GM12874 (cell line): ENCODE measurements at regions not wholly inside any gene's neighbourhood (a gene's known extent, or its start where the extent isn't known, plus 50 kb on each side); places are given as distances from the start of the nearest gene placed in this dataset.

ENCODE experiments used
- TF ChIP-seq, protein P1 (sequence below): IDR thresholded peaks from 2 replicates; pipeline ENCODE4 v1.5.1; 2011; ENCODE audit warnings: low read depth, mild to moderate bottlenecking, control low read depth, low read length, moderate library complexity; ENCODE audit not compliant: insufficient read depth

DNA sequence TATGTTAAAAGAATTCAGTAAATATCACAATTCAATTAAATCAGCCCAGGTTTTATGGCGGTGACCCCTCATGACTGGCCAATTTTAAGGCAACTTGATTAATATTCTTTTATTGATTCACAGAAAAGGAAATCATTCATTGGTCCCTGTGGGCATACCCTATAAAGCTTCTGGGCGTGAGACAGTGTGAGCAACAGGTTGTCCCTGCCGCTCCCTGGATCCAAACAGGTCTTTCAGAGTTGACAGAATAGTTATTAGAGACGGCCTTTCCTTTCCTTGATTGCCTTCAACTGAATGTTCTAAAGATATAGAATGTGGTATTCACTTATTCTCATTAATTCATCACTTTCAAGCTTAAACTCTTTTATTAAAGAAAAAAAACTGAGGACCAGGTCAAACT is 433.9 kb downstream of the KCNJ2 start:
- TF ChIP-seq, protein P1, sequence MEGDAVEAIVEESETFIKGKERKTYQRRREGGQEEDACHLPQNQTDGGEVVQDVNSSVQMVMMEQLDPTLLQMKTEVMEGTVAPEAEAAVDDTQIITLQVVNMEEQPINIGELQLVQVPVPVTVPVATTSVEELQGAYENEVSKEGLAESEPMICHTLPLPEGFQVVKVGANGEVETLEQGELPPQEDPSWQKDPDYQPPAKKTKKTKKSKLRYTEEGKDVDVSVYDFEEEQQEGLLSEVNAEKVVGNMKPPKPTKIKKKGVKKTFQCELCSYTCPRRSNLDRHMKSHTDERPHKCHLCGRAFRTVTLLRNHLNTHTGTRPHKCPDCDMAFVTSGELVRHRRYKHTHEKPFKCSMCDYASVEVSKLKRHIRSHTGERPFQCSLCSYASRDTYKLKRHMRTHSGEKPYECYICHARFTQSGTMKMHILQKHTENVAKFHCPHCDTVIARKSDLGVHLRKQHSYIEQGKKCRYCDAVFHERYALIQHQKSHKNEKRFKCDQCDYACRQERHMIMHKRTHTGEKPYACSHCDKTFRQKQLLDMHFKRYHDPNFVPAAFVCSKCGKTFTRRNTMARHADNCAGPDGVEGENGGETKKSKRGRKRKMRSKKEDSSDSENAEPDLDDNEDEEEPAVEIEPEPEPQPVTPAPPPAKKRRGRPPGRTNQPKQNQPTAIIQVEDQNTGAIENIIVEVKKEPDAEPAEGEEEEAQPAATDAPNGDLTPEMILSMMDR = no peak

DNA sequence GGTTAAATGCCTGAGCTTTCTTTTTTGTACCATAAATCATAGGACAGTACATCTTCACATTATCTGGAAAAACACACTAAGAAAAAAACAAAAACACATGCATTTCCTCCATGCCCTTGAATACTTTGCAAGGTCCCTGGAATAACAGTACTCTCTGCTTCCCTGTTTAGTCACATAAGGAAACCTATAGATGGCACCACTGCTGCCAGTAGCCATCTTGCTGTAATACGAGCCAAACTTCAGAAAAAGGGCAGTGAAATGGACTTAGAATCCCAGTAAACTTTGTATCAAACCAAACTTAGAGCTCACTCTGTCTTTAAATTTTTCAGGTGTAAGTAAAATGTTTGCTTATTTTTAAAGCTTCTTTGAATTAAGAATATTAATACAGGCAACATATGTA is 435.5 kb downstream of the KCNJ2 start:
- TF ChIP-seq, protein P1 = no peak

DNA sequence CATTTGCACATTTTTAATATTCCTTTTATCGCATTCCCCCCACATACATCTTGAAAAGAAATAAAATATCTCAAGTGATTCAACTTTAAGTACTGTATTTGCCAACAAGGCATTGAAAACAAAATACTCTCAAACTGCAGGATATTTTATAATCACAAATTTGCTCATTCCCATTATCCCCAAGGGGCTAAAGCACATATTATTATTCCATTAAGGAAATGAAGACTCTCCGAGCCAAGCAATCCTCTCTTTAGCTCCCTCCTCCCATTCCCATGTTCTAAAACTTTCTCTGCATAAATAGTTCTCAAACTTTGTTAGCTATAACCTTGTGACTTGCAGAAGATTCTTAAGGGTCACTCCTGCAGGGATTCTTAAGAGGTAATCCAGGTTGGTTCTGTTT is 436.8 kb downstream of the KCNJ2 start:
- TF ChIP-seq, protein P1 = no peak

DNA sequence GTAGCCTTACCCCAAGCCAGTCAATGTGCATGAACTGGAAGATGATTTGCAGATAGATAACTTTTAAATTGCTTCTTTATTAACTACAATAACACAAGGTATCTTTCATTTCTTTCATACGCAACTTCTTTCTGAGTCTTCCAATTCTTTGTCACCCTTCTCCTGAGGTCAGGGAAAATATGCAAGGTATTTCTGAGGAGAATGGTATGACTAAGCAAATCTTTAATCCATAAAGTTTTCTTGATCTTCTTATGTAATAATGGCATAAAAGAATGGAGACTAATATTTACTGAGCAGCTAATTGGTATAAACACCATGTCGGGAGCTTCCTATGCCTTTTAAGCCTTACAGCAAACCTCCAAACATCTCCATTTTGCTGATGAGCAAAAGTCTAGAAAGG is 438.9 kb downstream of the KCNJ2 start:
- TF ChIP-seq, protein P1 = no peak

DNA sequence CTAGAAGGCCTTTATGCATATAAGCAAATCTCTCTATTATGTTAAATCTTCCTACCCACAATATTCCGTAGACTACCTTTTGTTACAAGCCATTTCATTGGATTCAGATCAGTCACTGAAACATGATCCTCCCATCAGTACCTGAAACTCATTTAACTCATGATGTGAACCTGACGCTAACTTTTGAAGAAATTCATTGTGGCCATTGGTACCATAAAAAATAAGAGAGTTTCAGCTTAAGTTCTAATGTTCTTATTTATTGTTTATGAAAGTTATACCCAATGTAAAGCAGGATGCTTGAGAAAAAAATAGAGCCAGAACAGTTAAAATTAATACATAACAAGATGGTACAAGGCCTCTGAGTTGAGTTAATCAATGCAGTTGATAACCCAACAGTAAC is 439.6 kb downstream of the KCNJ2 start:
- TF ChIP-seq, protein P1 = no peak

DNA sequence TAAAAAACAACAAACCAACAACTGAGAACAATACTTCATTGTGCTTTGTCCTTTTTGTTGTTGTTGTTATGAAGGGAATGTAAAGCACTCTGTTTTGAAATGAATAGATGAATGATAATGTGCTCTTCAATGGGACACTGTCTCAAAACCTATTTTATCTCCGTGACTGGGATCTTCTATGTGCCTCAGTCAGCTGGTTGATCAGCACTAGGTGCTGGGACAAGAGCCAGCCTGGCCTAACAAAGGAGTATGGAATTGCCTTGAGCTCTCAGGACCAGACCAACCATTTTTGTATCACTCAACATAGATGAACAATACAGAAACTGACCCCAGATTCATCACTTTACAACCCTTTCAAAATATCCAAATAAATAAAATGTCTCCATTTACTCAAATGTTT is 440.2 kb downstream of the KCNJ2 start:
- TF ChIP-seq, protein P1 = no peak

DNA sequence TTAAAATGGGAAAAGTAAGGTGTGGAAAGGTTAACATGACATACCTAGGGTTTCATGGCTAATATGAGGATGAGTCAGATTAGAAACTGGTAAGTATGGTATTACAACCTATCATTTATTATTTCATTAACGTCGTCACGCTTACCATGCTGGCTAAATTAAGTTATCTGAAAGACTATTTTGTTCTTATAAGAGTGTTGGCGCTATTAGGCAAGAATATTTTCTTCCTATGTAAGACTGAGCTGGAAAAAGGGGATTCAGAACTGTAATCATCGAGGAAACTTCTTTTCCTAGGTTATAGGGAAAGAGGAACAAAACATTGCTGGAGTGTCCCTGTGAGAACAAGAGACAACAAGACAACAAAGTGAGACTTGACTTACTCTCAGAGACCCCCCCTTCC is 440.8 kb downstream of the KCNJ2 start:
- TF ChIP-seq, protein P1 = no peak

DNA sequence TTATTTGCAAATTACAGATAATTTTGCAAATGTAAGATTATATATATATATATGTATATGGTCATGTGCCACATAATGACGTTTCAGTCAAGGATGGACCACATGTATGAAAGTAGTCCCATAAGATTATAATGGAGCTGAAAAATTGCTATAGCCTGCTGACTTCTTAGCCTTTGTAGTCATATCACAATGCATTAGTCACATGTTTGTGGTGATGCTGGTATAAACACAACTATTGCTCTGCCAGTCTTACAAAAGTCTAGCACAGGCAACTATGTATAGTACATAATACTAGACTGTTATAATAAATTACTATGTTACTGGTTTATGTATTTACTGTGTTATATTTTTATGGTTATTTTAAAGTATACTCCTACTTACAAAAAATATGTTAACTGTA is 444.3 kb downstream of the KCNJ2 start:
- TF ChIP-seq, protein P1 = no peak
